OCI-LY1 (cell line): ENCODE measurements at regions not wholly inside any gene's neighbourhood (a gene's known extent, or its start where the extent isn't known, plus 50 kb on each side); places are given as distances from the start of the nearest gene placed in this dataset.

Experiments
- H2AFZ ChIP-seq: fragments of 200-600 bp; sonication (generic), shearing (Covaris generic); 2 replicates; pipeline ENCODE4 v1.6.0; 2014; ENCODE audit warnings: antibody characterized with exemption, mild to moderate bottlenecking, low read length
- H3F3A ChIP-seq: fragments of 200-600 bp; sonication (generic), shearing (Covaris generic); 2 replicates; pipeline ENCODE4 v1.6.0; 2014; ENCODE audit warnings: mild to moderate bottlenecking, antibody characterized with exemption, low read length, moderate library complexity; ENCODE audit not compliant: insufficient read depth
- H3K27ac ChIP-seq: fragments of 200-600 bp; sonication (generic); 2 replicates; pipeline ENCODE4 v1.5.1; 2014; ENCODE audit warnings: low read length, mixed run types, mild to moderate bottlenecking, low read depth; ENCODE audit not compliant: poor library complexity, severe bottlenecking
- H3K27me3 ChIP-seq: fragments of 200-600 bp; sonication (generic); 2 replicates; pipeline ENCODE4 v1.6.0; 2014; ENCODE audit warnings: antibody characterized with exemption, mild to moderate bottlenecking, low read length, moderate library complexity; ENCODE audit not compliant: insufficient read depth
- H3K36me3 ChIP-seq: fragments of 200-600 bp; sonication (generic); 2 replicates; pipeline ENCODE4 v1.6.1; 2014; ENCODE audit warnings: mild to moderate bottlenecking, antibody characterized with exemption, low read length, moderate library complexity, mixed read lengths; ENCODE audit not compliant: insufficient read depth
- H3K4me1 ChIP-seq: fragments of 200-600 bp; sonication (generic); 2 replicates; pipeline ENCODE4 v1.5.1; 2014; ENCODE audit warnings: mild to moderate bottlenecking, low read length, moderate library complexity; ENCODE audit not compliant: insufficient read depth, severe bottlenecking
- H3K4me2 ChIP-seq: fragments of 200-600 bp; sonication (generic), shearing (Covaris generic); 2 replicates; pipeline ENCODE4 v1.6.1; 2014; ENCODE audit warnings: low read length
- H3K4me3 ChIP-seq: fragments of 200-600 bp; sonication (generic); 2 replicates; pipeline ENCODE4 v1.5.1; 2014; ENCODE audit warnings: low read length, low read depth, mild to moderate bottlenecking, mixed read lengths; ENCODE audit not compliant: poor library complexity, severe bottlenecking
- H3K79me2 ChIP-seq: fragments of 200-600 bp; shearing (Covaris generic); 2 replicates; pipeline ENCODE4 v1.6.1; 2016; ENCODE audit warnings: mixed run types, low read length, mixed read lengths; ENCODE audit not compliant: insufficient read depth
- H3K9ac ChIP-seq: fragments of 200-600 bp; sonication (generic), shearing (Covaris generic); 2 replicates; pipeline ENCODE4 v1.6.1; 2014; ENCODE audit warnings: mild to moderate bottlenecking, low read length, mixed read lengths
- H3K9me2 ChIP-seq: fragments of 200-600 bp; sonication (generic), shearing (Covaris generic); 2 replicates; pipeline ENCODE4 v1.6.1; 2014; ENCODE audit warnings: low read depth, mild to moderate bottlenecking, low read length, mixed read lengths
- H3K9me3 ChIP-seq: fragments of 200-600 bp; shearing (Covaris generic); 2 replicates; pipeline ENCODE4 v1.6.1; 2014; ENCODE audit warnings: low read length, mixed read lengths
- H4K20me1 ChIP-seq: fragments of 200-600 bp; sonication (generic), shearing (Covaris generic); 2 replicates; pipeline ENCODE4 v1.6.0; 2016; ENCODE audit warnings: mild to moderate bottlenecking, low read length; ENCODE audit not compliant: insufficient read depth
- CTCF ChIP-seq: fragments of 200-600 bp; sonication (generic), shearing (Covaris generic); IDR thresholded peaks from 2 replicates; pipeline ENCODE4 v1.5.1; 2017; ENCODE audit warnings: mild to moderate bottlenecking, antibody characterized with exemption, low read length, moderate library complexity, mixed read lengths
- EZH2 ChIP-seq: fragments of 200-600 bp; sonication (generic), shearing (Covaris generic); IDR thresholded peaks from 2 replicates; pipeline ENCODE4 v1.8.0; 2017; ENCODE audit warnings: borderline replicate concordance, mixed run types, mild to moderate bottlenecking, antibody characterized with exemption, low read length, moderate library complexity, mixed read lengths

GRCh38 chr5:99445805-99446204 lies 517.0 kb upstream of the CHD1 start:
- Histone ChIP-seq H3K27me3 (no peaks in the 10 kb centered on the region), H3K36me3 (no peaks in the 10 kb centered on the region), H3K4me3 (no peak overlapping the region), H3K9me2 (no peaks in the 10 kb centered on the region), H3F3A (no peaks in the 10 kb centered on the region), H3K9ac (no peak overlapping the region), H3K27ac (no peak overlapping the region), H3K4me2 (no peak overlapping the region), H3K79me2 (no peaks in the 10 kb centered on the region), H3K9me3 (no peaks in the 10 kb centered on the region), H2AFZ (no peak overlapping the region), H3K4me1 (no peaks in the 10 kb centered on the region), H4K20me1 (no peaks in the 10 kb centered on the region)
- TF ChIP-seq EZH2 (no peak), CTCF (no peak)

DNA sequence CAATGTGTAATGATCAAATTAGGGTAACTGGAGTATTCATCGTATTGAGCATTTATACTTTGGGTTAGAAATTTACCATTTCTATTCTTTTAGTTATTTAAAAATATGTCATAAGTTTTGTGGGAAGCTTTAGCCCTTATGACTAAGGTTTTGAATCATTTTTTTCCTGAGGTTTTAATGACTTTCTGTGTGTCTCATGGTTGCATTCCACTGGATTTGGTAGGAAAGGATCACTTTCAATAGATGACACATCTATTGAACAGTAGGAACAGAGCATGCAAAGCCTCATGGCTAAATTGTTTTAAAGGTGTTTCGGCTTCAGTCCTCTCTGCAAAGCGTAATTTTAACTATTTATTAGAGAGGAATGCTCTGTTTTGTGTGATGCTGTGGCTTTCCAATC lies 512.4 kb upstream of the CHD1 start:
- H3K4me3 ChIP-seq: no peak overlapping the region
- H4K20me1 ChIP-seq: no peaks in the 10 kb centered on the region
- no peak overlapping the region for H2AFZ ChIP-seq
- H3K4me1 ChIP-seq: no peaks in the 10 kb centered on the region
- no peaks in the 10 kb centered on the region for H3K36me3 ChIP-seq
- H3K4me2 ChIP-seq: no peak overlapping the region
- no peaks in the 10 kb centered on the region for H3K9me2 ChIP-seq
- H3F3A ChIP-seq: no peaks in the 10 kb centered on the region
- no peaks in the 10 kb centered on the region for H3K9me3 ChIP-seq
- no peaks in the 10 kb centered on the region for H3K27me3 ChIP-seq
- H3K9ac ChIP-seq: no peak overlapping the region
- H3K27ac ChIP-seq: no peak overlapping the region
- TF ChIP-seq EZH2 (no peak), CTCF (no peak)
- no peaks in the 10 kb centered on the region for H3K79me2 ChIP-seq

- no peaks in the 10 kb centered on the region for H3K4me1 ChIP-seq
- H3K4me3 ChIP-seq: no peak overlapping the region
- no peaks in the 10 kb centered on the region for H3K36me3 ChIP-seq
- H3K9me2 ChIP-seq: no peaks in the 10 kb centered on the region
- H3K27me3 ChIP-seq: no peaks in the 10 kb centered on the region
- H3K4me2 ChIP-seq: no peak overlapping the region
- no peaks in the 10 kb centered on the region for H3K79me2 ChIP-seq
- no peak for TF ChIP-seq CTCF
- no peak for TF ChIP-seq EZH2
- no peaks in the 10 kb centered on the region for H3F3A ChIP-seq
- no peak overlapping the region for H2AFZ ChIP-seq
- no peak overlapping the region for H3K9ac ChIP-seq
- no peaks in the 10 kb centered on the region for H3K9me3 ChIP-seq
- no peaks in the 10 kb centered on the region for H4K20me1 ChIP-seq
- no peak overlapping the region for H3K27ac ChIP-seq
These were observed 509.8 kb upstream of the CHD1 start for GRCh38 chr5:99438619-99439018.
